ENCODE measurements at regions not wholly inside any gene's neighbourhood (a gene's known extent, or its start where the extent isn't known, plus 50 kb on each side); places are given as distances from the start of the nearest gene placed in this dataset.

- DNase-seq (ENCODE audit: low read depth, low spot score) = no peak
These were observed 119.7 kb upstream of the RAD23B start for GRCh38 chr9:107163370-107163769.

GRCh38 chr9:107169796-107170195, 113.3 kb upstream of the RAD23B start:
- no peak for DNase-seq (ENCODE audit: low read depth, low spot score)

GRCh38 chr9:107170801-107171200, 112.3 kb upstream of the RAD23B start:
- DNase-seq (ENCODE audit: low read depth, low spot score) = no peak

- peak; percentile 30 for DNase-seq (ENCODE audit: low read depth, low spot score)
These were observed 110.7 kb upstream of the RAD23B start for GRCh38 chr9:107172160-107172978.

GRCh38 chr9:107172979-107173347, 110.1 kb upstream of the RAD23B start:
- DNase-seq (ENCODE audit: low read depth, low spot score) = no peak

GRCh38 chr9:107173422-107174180, 109.5 kb upstream of the RAD23B start:
- DNase-seq (ENCODE audit: low read depth, low spot score) = no peak

GRCh38 chr9:107174441-107174840, 108.6 kb upstream of the RAD23B start:
- no peak for DNase-seq (ENCODE audit: low read depth, low spot score)

GRCh38 chr9:107175041-107175440, 108.0 kb upstream of the RAD23B start:
- DNase-seq (ENCODE audit: low read depth, low spot score) = no peak

- no peak for DNase-seq (ENCODE audit: low read depth, low spot score)
These were observed 107.2 kb upstream of the RAD23B start for GRCh38 chr9:107175816-107176435.

- no peak for DNase-seq (ENCODE audit: low read depth, low spot score)
These were observed 106.5 kb upstream of the RAD23B start for GRCh38 chr9:107176436-107177151.

- no peak for DNase-seq (ENCODE audit: low read depth, low spot score)
These were observed 105.7 kb upstream of the RAD23B start for GRCh38 chr9:107177243-107177839.

- DNase-seq (ENCODE audit: low read depth, low spot score) = no peak
These were observed 105.2 kb upstream of the RAD23B start for GRCh38 chr9:107177857-107178256.

- no peak for DNase-seq (ENCODE audit: low read depth, low spot score)
These were observed 104.8 kb upstream of the RAD23B start for GRCh38 chr9:107178293-107178692.

GRCh38 chr9:107180206-107180605, 102.9 kb upstream of the RAD23B start:
- DNase-seq (ENCODE audit: low read depth, low spot score) = no peak

- DNase-seq (ENCODE audit: low read depth, low spot score) = no peak
These were observed 99.9 kb upstream of the RAD23B start for GRCh38 chr9:107183176-107183575.

GRCh38 chr9:107188376-107188775, 94.7 kb upstream of the RAD23B start:
- no peak for DNase-seq (ENCODE audit: low read depth, low spot score)

- no peak for DNase-seq (ENCODE audit: low read depth, low spot score)
These were observed 92.8 kb upstream of the RAD23B start for GRCh38 chr9:107190061-107190935.

- no peak for DNase-seq (ENCODE audit: low read depth, low spot score)
These were observed 92.2 kb upstream of the RAD23B start for GRCh38 chr9:107190936-107191290.

GRCh38 chr9:107193251-107193650, 89.8 kb upstream of the RAD23B start:
- DNase-seq (ENCODE audit: low read depth, low spot score) = no peak

GRCh38 chr9:107198718-107199117, 84.4 kb upstream of the RAD23B start:
- no peak for DNase-seq (ENCODE audit: low read depth, low spot score)

GRCh38 chr9:107208121-107208520, 75.0 kb upstream of the RAD23B start:
- DNase-seq (ENCODE audit: low read depth, low spot score) = no peak
